A673 (cell line): ENCODE measurements at regions not wholly inside any gene's neighbourhood (a gene's known extent, or its start where the extent isn't known, plus 50 kb on each side); places are given as distances from the start of the nearest gene placed in this dataset.

Experiments used
- CTCF ChIP-seq: fragments of 300-800, 200-600 bp; sonication (generic); conservative IDR thresholded peaks from 2 replicates; pipeline ENCODE4 v1.5.1; 2017; ENCODE audit warnings: low read depth, mild to moderate bottlenecking, antibody characterized with exemption, low read length, moderate library complexity, mixed read lengths
- EZH2 ChIP-seq: fragments of 200-600 bp; sonication (generic); IDR thresholded peaks from 2 replicates; pipeline ENCODE4 v1.6.1; 2017; ENCODE audit warnings: borderline replicate concordance, low read depth, mild to moderate bottlenecking, mixed read lengths, antibody characterized with exemption, low read length; ENCODE audit not compliant: poor library complexity, severe bottlenecking

GRCh38 chr9:118761016-118761790, 608.0 kb downstream of the BRINP1 start:
- TF ChIP-seq CTCF (no peak), EZH2 (no peak)
